ENCODE measurements at regions not wholly inside any gene's neighbourhood (a gene's known extent, or its start where the extent isn't known, plus 50 kb on each side); places are given as distances from the start of the nearest gene placed in this dataset.
A peak's percentile ranks its signal among the peaks of the same experiment; 100 is the strongest.
"Not testable (repeated sequence)": the region's sequence is repeated elsewhere in the genome, so short reads cannot be mapped to it uniquely, and the experiment has no call there.

DNA sequence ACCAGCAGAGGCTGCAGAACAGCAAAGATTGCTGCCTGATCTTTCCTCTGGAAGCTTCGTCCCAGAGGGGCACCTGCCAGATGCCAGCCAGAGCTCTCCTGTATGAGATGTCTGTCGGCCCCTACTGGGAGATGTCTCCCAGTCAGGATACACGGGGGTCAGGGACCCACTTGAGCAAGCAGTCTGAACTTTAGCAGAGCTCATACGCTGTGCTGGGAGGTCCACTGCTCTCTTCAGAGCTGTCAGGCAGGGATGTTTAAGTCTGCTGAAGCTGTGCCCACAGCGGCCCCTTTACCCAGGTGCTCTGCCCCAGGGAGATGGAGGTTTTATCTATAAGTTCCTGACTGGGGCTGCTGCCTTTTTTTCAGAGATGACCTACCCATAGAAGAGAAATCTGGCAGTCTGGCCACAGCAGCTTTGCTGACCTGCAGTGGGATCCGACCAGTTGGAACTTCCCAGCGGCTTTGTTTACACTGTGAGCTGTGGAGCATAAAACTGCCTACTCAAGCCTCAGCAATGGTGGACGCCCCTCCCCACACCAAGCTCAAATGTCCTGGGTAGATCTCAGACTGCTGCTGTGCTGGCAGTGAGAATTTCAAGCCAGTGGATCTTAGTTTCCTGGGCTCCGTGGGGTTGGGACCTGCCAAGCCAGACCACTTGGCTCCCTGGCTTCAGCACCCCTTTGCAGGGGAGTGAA, 613.9 kb downstream of the HTR1B start:
- peaks cover 14 to 31% of the 10 kb centered on the region in 2 donors for H3K9me3 Mint-ChIP-seq
- ATAC-seq, DNase-seq, H3K4me1 Mint-ChIP-seq, H3K4me3 Mint-ChIP-seq, H3K27ac Mint-ChIP-seq, H3K27me3 Mint-ChIP-seq: not testable (repeated sequence)

DNA sequence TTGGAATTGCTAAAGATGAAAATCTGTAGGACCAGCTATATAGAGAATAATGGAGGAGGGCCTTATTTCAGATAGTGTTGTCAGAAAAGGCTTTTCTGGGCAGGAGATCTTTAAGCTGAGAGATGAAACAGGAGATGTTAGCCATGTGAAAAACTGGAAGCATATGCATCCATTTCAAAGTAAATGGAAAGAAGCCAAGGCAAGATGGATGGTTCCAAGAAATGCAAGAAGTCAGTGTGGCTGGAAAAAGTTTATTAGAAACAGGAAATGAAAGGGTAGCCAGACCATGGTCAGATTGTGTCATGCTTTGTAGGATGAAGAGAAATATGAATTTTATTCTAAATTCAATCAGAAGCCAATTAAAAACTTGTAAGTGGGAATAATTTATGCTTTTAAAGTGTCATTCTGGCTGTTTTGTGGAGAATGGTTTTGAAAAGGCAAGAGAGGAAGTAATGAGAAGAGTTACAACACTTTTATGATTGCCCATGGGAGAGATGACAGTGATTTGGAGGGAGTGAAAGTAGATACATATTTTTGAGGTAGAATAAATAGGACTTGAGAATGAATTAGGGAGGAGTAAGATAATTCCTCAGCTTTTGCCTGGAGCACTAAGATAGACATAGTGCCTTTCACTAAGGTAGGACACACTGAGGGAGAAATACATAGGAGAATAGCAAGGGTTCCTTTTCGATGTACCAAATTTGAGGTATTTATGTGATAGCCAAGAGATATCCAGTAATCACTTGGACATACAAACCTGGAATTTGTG, 620.1 kb downstream of the HTR1B start:
- Mint-ChIP-seq H3K27me3 (no peaks in the 10 kb centered on the region), H3K9me3 (peaks cover 11 to 24% of the 10 kb centered on the region in 2 donors), H3K4me3 (no peak overlapping the region), H3K4me1 (no peaks in the 10 kb centered on the region), H3K27ac (no peak overlapping the region)
- ATAC-seq (no peak), DNase-seq (no peak)

DNA sequence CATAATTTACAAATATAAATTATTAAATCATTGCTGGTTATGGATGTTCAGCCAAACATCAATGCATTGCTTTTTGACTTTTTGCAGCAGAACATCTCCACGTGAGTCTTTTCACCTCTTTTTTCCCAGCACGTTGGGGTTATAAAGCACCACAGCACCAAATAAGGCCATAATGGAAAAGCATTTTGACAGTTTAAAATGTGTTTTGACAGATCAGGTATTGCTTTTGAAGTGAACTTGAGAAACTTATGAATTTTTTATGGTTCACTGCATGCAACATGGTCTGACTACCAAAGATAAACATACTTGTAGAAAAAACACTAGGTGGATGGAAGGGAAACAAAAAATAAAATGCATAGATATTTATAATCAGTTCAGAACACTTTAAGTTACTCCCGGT, 622.4 kb downstream of the HTR1B start:
- Mint-ChIP-seq H3K27ac (no peak overlapping the region), H3K27me3 (no peaks in the 10 kb centered on the region), H3K4me3 (no peak overlapping the region), H3K4me1 (no peaks in the 10 kb centered on the region), H3K9me3 (peaks cover under 1 to 11% of the 10 kb centered on the region in 2 donors)
- no peak for ATAC-seq
- no peak for DNase-seq

DNA sequence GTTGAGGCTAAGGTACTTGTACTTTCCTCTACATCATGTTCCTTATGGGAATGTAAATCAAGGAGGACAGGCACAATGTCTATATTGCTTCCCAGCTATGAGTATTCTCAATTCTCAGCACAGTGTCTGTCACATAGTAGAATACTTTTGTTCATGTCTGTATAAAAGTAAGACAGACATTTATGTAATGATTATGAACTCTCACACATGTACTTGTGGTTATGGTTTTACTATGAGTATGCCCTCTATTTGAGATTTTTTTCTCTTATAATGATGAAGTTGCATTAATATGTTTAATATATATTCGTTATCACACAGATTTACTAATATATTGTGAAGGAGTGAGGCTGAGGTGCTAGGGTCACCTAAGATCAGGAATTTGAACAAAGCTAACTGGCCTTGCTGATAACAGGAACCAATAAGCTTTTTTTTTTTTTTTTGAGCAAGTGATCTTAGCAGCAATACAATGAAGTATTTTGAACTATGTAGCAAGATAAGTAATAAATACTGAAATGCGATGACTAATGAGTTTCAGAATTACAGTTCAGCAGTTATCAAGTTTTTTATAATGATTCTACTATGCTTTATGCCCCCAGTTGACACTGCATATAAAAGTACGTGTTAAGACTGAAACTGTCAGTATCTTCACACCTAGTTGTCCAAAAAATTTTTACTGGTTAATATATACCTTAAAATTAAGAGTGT, 623.1 kb downstream of the HTR1B start:
- Mint-ChIP-seq H3K9me3 (peaks cover 0 to 7% of the 10 kb centered on the region in 2 donors), H3K27me3 (no peaks in the 10 kb centered on the region), H3K4me1 (no peaks in the 10 kb centered on the region), H3K27ac (no peak overlapping the region), H3K4me3 (no peak overlapping the region)
- DNase-seq (no peak), ATAC-seq (no peak)

DNA sequence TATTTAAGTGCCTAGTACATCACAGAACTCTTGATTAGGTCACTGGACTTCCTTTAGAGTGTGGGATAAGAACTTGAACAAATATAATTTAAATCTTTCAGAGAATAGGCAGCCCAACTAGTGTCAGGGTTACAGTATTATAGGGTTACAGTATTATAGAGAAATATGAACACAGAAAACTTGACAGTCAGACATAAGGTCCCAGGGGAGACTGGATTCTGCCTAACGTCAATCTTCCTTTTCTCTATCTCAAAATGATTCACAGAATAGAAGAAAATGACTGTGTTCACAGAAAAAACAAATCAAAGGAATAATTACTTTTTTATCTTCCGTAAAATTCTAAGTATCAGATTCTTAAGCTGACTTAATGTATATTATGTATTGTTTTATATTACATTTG, 623.8 kb downstream of the HTR1B start:
- DNase-seq: no peak
- no peak overlapping the region for H3K4me3 Mint-ChIP-seq
- no peaks in the 10 kb centered on the region for H3K4me1 Mint-ChIP-seq
- no peak overlapping the region for H3K27ac Mint-ChIP-seq
- H3K9me3 Mint-ChIP-seq: peaks cover 0 to 7% of the 10 kb centered on the region in 2 donors
- H3K27me3 Mint-ChIP-seq: no peaks in the 10 kb centered on the region
- ATAC-seq: no peak

DNA sequence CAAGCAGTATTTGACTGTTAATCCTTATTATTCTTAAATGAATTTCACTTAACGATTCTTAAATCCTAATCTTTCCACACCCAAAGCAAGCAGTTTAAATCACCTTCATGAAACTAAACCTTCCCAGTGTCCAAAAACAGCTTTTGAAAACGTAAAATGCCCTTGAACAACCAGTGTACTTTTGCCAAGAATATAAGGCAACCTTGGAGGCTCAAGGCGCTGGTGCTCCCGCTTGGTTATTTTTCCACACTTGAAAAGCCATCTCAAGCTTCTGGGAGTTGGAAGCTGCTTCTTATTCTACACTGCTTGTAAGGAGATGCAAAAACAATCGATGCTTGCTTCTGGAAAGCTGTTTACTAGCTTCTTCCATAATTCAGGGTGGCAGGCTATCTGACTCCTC, 625.7 kb downstream of the HTR1B start:
- H3K27ac Mint-ChIP-seq: no peak overlapping the region
- DNase-seq: no peak
- H3K27me3 Mint-ChIP-seq: no peaks in the 10 kb centered on the region
- no peaks in the 10 kb centered on the region for H3K4me1 Mint-ChIP-seq
- H3K4me3 Mint-ChIP-seq: no peak overlapping the region
- H3K9me3 Mint-ChIP-seq: no peaks in the 10 kb centered on the region
- ATAC-seq: no peak

DNA sequence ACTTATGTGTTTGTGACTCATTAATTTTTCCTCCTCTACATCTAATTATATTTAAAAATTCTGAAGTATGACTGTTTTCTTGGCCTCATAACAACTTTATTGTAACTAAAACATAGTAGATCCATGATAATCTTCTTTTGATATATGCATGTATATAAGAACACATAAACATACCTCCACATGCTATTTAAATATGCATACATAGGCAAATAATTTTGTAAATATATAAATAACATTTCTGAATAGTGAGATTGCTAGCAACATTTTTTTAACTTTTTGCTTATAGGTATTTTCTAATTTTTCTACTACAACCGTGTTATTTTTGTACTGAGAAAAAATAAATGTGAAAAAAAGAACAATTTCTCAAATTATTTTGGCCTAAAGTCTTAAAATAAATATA, 627.6 kb downstream of the HTR1B start:
- Mint-ChIP-seq H3K4me1 (no peaks in the 10 kb centered on the region), H3K27me3 (no peaks in the 10 kb centered on the region), H3K4me3 (no peak overlapping the region), H3K27ac (no peak overlapping the region), H3K9me3 (no peaks in the 10 kb centered on the region)
- no peak for DNase-seq
- ATAC-seq: no peak

DNA sequence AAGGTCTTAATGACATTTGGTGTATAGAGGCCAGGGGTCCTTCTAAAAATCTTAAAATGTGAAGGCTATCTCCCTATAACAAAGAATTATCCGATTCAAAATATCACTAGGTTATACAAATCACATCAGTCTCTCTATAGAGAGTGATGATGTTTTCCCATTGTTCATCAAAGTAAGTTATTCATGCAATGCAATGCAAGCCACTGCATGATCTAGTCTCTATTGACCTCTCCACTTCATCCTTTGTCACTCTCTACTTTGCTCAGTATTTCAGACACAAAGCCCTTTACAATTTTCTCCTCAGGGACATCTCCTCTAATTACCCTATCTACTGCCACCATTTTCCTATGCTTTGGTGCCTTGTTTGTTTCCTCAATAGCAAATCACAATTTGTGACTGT, 628.0 kb downstream of the HTR1B start:
- no peak overlapping the region for H3K4me3 Mint-ChIP-seq
- H3K27ac Mint-ChIP-seq: no peak overlapping the region
- no peaks in the 10 kb centered on the region for H3K27me3 Mint-ChIP-seq

DNA sequence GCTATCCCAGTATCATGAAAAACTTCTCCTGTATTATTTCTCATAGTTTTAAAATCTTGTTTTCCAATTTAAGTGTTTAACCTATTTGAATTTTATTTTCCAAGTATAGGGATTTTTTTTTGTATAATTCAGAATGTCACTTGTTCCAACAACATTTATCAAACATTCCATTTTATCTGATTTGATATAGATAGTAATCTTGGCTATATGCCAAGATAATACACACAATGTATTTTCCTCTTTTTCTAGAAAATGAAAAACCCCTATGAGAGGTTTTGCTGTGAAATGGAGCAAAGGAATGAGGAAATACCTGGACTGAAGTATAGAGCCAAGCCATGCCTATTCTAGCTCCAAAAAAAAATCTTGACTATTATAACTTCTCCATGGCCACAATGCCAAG, 628.9 kb downstream of the HTR1B start:
- no peak for DNase-seq
- ATAC-seq: no peak
- no peaks in the 10 kb centered on the region for H3K27me3 Mint-ChIP-seq
- H3K27ac Mint-ChIP-seq: no peak overlapping the region
- H3K4me1 Mint-ChIP-seq: no peaks in the 10 kb centered on the region
- H3K4me3 Mint-ChIP-seq: no peak overlapping the region
- H3K9me3 Mint-ChIP-seq: no peaks in the 10 kb centered on the region

More for the DNA sequence above, 628.0 kb downstream of the HTR1B start:
- Mint-ChIP-seq H3K9me3 (no peaks in the 10 kb centered on the region), H3K4me1 (no peaks in the 10 kb centered on the region)
- ATAC-seq (no peak), DNase-seq (no peak)

DNA sequence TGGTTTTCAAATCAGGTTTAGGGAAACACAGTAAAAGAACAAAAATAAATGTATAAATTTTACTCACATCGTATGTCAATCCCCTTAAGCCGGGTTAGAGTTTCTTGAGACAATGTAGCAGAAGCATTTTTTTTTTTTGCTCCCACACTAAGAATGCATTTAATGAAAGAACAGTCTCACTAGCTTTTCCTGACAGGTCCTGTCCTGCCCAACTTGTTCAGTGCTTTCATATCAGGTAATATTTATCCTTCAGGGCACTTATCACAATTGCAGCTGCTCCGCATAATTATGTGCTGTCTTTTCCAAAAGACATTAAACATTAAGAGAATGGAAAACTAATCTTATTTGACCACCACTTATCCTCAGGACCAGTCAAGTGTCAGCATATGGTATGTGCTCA, 632.0 kb downstream of the HTR1B start:
- no peaks in the 10 kb centered on the region for H3K27me3 Mint-ChIP-seq
- H3K9me3 Mint-ChIP-seq: peaks cover 0 to 7% of the 10 kb centered on the region in 2 donors
- H3K27ac Mint-ChIP-seq: no peak overlapping the region
- no peaks in the 10 kb centered on the region for H3K4me1 Mint-ChIP-seq
- DNase-seq: no peak
- no peak for ATAC-seq
- H3K4me3 Mint-ChIP-seq: no peak overlapping the region

DNA sequence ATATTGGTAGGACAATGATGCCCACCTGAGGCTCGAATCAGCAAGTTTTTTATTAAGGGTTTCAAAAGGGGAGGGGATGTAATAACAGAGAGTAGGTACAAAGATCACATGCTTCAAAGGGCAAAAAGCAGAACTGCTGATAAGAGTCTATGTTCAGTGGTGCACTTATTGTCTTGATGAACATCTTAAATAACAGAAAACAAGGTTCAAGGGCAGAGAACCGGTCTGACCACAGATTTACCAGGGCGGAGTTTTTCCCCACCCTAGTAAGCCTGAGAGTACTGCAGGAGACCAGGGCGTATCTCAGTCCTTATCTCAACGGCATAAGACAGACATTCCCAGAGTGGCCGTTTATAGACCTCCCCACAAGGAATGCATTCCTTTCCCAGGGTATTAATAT, 639.7 kb downstream of the HTR1B start:
- not testable (repeated sequence) for H3K27me3 Mint-ChIP-seq, DNase-seq, ATAC-seq, H3K4me1 Mint-ChIP-seq, H3K4me3 Mint-ChIP-seq, H3K27ac Mint-ChIP-seq
- peaks cover 19 to 22% of the 10 kb centered on the region in 2 donors for H3K9me3 Mint-ChIP-seq

DNA sequence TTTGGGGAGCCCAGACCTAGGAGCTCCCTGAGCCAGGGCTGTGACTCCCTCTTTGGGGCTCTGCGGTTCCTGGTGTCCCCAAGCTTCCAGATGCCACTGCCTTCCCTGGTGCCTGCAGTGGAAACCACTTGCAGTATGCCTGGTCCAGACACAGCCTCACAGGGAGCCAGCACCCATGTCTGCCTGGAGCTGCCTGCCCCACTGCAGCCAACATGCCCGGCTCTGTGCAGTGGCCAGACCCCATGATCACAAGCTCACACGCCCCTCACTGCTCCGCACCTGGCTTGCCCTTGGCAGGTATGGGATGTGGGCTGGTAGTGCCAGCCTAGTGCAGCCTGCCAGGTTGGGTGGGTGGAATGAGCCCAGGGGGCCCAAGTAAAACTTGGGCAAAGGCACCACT, 644.8 kb downstream of the HTR1B start:
- Mint-ChIP-seq H3K9me3 (peaks cover 5 to 10% of the 10 kb centered on the region in 2 donors), H3K4me1 (no peaks in the 10 kb centered on the region), H3K27ac (no peak overlapping the region), H3K27me3 (no peaks in the 10 kb centered on the region), H3K4me3 (no peak overlapping the region)
- ATAC-seq: peak; percentile 20
- DNase-seq: no peak

DNA sequence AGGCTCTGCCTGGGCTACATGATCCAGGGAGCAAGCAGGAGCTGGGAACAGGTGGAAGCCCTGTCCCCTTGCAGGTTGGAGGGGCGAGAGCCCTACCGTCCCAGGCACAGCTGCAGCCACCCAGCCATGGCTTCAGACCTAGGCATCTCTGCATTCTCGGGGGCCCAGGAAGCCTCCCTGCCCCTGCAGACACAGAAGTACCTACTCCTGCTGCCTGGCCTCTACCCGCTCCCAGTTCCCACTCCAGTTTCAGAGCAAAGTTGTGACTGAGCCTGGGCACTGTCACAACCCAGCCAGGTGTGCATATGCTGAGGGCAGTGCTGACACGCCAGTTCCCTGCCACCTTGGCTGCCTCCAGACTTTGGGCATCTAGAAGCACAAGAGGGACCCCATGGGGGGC, 645.9 kb downstream of the HTR1B start:
- Mint-ChIP-seq H3K27me3 (no peaks in the 10 kb centered on the region), H3K4me3 (no peak overlapping the region), H3K4me1 (no peaks in the 10 kb centered on the region), H3K9me3 (peaks cover 5 to 6% of the 10 kb centered on the region in 2 donors), H3K27ac (no peak overlapping the region)
- ATAC-seq: peak; percentile 20
- no peak for DNase-seq

DNA sequence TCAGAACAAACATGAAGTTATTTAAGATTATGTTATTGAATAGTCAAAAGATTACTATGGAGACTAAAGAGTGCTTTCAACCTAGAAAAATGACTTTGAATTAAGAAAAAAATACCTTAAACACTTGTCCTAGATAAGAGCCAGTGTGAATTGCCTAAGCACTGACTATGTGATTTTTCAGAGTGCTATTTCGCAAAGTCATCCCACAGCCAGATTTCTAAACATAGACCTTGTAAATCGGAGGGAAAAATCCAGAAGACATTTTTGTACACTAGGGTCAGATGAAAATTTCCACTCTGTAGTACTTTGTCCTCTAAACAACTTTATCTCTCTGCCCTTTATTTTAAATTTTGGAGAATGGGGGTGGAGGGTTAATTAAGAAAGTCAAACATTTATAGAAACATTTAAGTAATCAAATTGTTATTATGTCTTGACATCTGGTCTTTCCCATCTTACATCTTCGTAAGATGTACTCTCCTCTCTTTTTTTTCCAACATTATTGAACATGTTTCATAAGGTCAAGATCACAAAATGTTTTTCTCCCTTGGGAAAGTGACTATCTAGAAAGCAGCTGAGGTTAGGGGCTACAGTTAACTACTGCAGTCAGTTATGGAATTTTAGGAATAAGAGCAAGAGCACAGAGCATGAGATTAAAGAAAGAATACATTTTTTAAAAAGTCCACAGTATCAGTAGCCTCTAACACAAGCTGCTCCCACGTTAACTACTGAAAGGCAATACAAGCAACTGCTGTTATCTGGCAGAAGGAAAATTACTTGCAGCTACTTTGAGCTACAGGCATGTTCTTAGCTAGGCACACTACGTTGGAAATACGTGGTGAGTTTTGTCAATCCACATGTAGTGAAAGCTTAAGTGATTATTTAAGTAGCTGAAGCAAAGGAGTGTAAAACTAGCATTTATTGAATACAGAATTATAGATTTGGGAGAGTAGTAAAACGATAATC, 648.5 kb downstream of the HTR1B start:
- Mint-ChIP-seq H3K9me3 (no peaks in the 10 kb centered on the region), H3K27me3 (no peaks in the 10 kb centered on the region), H3K4me1 (no peaks in the 10 kb centered on the region), H3K27ac (no peak overlapping the region), H3K4me3 (no peak overlapping the region)
- no peak for DNase-seq
- ATAC-seq: no peak

DNA sequence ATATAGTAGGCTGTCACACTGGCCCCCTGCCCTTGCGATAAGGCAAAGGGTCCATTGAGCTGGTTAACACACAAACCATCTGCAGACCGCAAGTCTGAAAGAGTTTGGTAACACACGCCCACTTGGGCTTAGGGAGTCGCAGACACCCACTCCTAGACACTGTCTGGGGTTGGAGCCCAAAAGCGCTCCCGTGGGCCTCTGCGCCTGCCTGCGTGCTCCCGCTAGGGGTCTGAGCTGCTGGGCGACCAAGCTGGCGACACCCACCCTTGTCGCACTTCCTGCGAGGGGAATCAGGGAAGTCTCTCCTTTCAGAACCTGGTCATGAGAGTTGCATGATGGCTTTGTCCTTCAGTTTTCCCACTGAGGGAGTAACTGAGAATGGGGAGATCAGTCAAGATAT, 653.0 kb downstream of the HTR1B start:
- no peak overlapping the region for H3K27ac Mint-ChIP-seq
- no peaks in the 10 kb centered on the region for H3K4me1 Mint-ChIP-seq
- H3K4me3 Mint-ChIP-seq: no peak overlapping the region
- no peak for ATAC-seq
- H3K9me3 Mint-ChIP-seq: no peaks in the 10 kb centered on the region
- no peak for DNase-seq
- no peaks in the 10 kb centered on the region for H3K27me3 Mint-ChIP-seq

Data from stimulated activated naive CD8-positive, alpha-beta T cell treated with anti-CD3 and anti-CD28 coated beads, Interleukin-15, amount 100 ng/mL, for 72 hours (primary cell).